Osteoblast (primary cell): ENCODE measurements at regions not wholly inside any gene's neighbourhood (a gene's known extent, or its start where the extent isn't known, plus 50 kb on each side); places are given as distances from the start of the nearest gene placed in this dataset.

ENCODE experiments used
- DNase-seq: peaks from one replicate; pipeline ENCODE4 v3.0.0; 2011; ENCODE audit warnings: low spot score, mixed read lengths; ENCODE audit not compliant: insufficient read length; ENCODE audit errors: missing footprints
- H2AFZ ChIP-seq: 2 replicates; pipeline ENCODE4 v1.6.0; 2011; ENCODE audit warnings: mild to moderate bottlenecking, low read length
- H3K27ac ChIP-seq: 2 replicates; pipeline ENCODE4 v1.5.1; 2011; ENCODE audit warnings: mild to moderate bottlenecking, low read depth, low read length, moderate library complexity
- H3K27me3 ChIP-seq: 2 replicates; pipeline ENCODE4 v1.6.0; 2012; ENCODE audit warnings: mild to moderate bottlenecking, control low read depth, inconsistent platforms, low read length, moderate library complexity; ENCODE audit not compliant: insufficient read depth
- H3K36me3 ChIP-seq: 2 replicates; pipeline ENCODE4 v1.5.1; 2011; ENCODE audit warnings: mild to moderate bottlenecking, low read length, control low read depth, moderate library complexity; ENCODE audit not compliant: insufficient read depth
- H3K4me1 ChIP-seq: 2 replicates; pipeline ENCODE4 v1.5.1; 2011; ENCODE audit warnings: mild to moderate bottlenecking, low read length, control low read depth, moderate library complexity; ENCODE audit not compliant: insufficient read depth
- H3K4me2 ChIP-seq: 2 replicates; pipeline ENCODE4 v1.6.0; 2011; ENCODE audit warnings: mild to moderate bottlenecking, low read length; ENCODE audit not compliant: insufficient read depth
- H3K4me3 ChIP-seq: fragments of 200-600 bp; sonication (generic); 3 replicates; pipeline ENCODE4 v1.5.1; 2012; ENCODE audit warnings: mild to moderate bottlenecking, low read length, inconsistent platforms; ENCODE audit not compliant: insufficient read depth
- H3K79me2 ChIP-seq: 2 replicates; pipeline ENCODE4 v1.6.0; 2012; ENCODE audit warnings: mild to moderate bottlenecking, low read length, control low read depth, inconsistent platforms; ENCODE audit not compliant: insufficient read depth
- H3K9me3 ChIP-seq: 2 replicates; pipeline ENCODE4 v1.5.1; 2011; ENCODE audit warnings: low read depth, low read length, control low read depth
- H4K20me1 ChIP-seq: 2 replicates; pipeline ENCODE4 v1.6.0; 2012; ENCODE audit warnings: mild to moderate bottlenecking, low read length, control low read depth; ENCODE audit not compliant: insufficient read depth
- TF ChIP-seq, protein P1 (sequence below): IDR thresholded peaks from 2 replicates; pipeline ENCODE4 v1.5.1; 2011; ENCODE audit warnings: mild to moderate bottlenecking, low read depth, low read length, moderate library complexity; ENCODE audit errors: extremely low read depth

GRCh38 chr11:24286238-24286637, 210.6 kb upstream of the LUZP2 start:
- H2AFZ ChIP-seq: no peak overlapping the region
- H4K20me1 ChIP-seq: no peaks in the 10 kb centered on the region
- no peaks in the 10 kb centered on the region for H3K36me3 ChIP-seq
- no peak for DNase-seq
- H3K27me3 ChIP-seq: no peaks in the 10 kb centered on the region
- H3K9me3 ChIP-seq: no peaks in the 10 kb centered on the region
- H3K4me1 ChIP-seq: no peaks in the 10 kb centered on the region
- H3K4me2 ChIP-seq: no peak overlapping the region
- H3K4me3 ChIP-seq: no peak overlapping the region
- no peaks in the 10 kb centered on the region for H3K79me2 ChIP-seq
- H3K27ac ChIP-seq: no peak overlapping the region
- TF ChIP-seq, protein P1, sequence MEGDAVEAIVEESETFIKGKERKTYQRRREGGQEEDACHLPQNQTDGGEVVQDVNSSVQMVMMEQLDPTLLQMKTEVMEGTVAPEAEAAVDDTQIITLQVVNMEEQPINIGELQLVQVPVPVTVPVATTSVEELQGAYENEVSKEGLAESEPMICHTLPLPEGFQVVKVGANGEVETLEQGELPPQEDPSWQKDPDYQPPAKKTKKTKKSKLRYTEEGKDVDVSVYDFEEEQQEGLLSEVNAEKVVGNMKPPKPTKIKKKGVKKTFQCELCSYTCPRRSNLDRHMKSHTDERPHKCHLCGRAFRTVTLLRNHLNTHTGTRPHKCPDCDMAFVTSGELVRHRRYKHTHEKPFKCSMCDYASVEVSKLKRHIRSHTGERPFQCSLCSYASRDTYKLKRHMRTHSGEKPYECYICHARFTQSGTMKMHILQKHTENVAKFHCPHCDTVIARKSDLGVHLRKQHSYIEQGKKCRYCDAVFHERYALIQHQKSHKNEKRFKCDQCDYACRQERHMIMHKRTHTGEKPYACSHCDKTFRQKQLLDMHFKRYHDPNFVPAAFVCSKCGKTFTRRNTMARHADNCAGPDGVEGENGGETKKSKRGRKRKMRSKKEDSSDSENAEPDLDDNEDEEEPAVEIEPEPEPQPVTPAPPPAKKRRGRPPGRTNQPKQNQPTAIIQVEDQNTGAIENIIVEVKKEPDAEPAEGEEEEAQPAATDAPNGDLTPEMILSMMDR: no peak

DNA sequence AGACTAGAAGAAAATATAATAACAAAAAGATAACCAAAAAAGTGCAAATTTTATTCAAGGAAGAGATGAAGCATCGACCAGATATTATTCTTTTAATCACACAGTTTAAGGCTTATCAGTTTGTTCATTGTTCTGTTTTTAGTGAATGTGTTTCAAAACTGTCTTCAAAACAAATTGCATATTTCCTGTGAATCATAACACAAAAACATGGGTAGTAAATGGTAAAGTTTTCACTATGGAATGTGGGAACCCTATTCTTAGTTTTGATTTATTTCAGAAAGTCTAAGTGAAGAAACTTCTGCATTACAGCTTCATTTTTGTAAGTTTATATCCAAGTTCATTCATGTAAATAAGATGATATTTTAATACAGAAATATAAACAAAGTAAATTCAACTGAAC, 207.6 kb upstream of the LUZP2 start:
- TF ChIP-seq, protein P1: no peak
- Histone ChIP-seq H3K4me2 (no peak overlapping the region), H3K4me1 (no peaks in the 10 kb centered on the region), H4K20me1 (no peaks in the 10 kb centered on the region), H3K79me2 (no peaks in the 10 kb centered on the region), H2AFZ (no peak overlapping the region), H3K9me3 (no peaks in the 10 kb centered on the region), H3K4me3 (no peak overlapping the region), H3K36me3 (no peaks in the 10 kb centered on the region), H3K27ac (no peak overlapping the region), H3K27me3 (no peaks in the 10 kb centered on the region)
- DNase-seq: no peak

- H3K4me1 ChIP-seq: no peaks in the 10 kb centered on the region
- no peaks in the 10 kb centered on the region for H3K27me3 ChIP-seq
- TF ChIP-seq, protein P1: no peak
- no peak overlapping the region for H2AFZ ChIP-seq
- H3K4me3 ChIP-seq: no peak overlapping the region
- no peaks in the 10 kb centered on the region for H3K9me3 ChIP-seq
- H3K79me2 ChIP-seq: no peaks in the 10 kb centered on the region
- no peak overlapping the region for H3K4me2 ChIP-seq
- no peak for DNase-seq
- no peaks in the 10 kb centered on the region for H3K36me3 ChIP-seq
- no peak overlapping the region for H3K27ac ChIP-seq
- no peaks in the 10 kb centered on the region for H4K20me1 ChIP-seq
These were observed 202.9 kb upstream of the LUZP2 start for GRCh38 chr11:24293964-24294363.

DNA sequence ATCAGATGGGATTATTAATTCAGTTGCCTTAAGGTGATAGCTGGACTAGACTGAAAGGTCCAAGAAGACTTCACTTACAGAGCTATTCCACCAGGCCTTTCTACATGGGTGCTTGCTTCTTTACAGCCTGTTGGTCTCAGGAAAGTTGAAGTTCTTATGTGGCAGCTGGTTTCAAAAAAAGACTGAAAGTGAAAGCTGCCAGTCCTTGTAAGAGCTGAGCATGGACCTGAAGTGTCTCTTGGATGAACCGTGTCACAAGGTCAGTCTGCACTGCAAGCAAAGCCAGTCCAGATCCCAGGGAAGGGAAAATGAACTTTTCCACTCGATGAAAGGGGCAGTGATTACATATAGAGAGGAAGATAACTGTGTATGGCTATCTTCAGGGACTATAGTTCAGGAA, 201.5 kb upstream of the LUZP2 start:
- no peaks in the 10 kb centered on the region for H3K36me3 ChIP-seq
- no peaks in the 10 kb centered on the region for H3K9me3 ChIP-seq
- H4K20me1 ChIP-seq: no peaks in the 10 kb centered on the region
- no peaks in the 10 kb centered on the region for H3K79me2 ChIP-seq
- H3K27me3 ChIP-seq: no peaks in the 10 kb centered on the region
- no peak for DNase-seq
- H3K4me1 ChIP-seq: no peaks in the 10 kb centered on the region
- H3K4me3 ChIP-seq: no peak overlapping the region
- TF ChIP-seq, protein P1: no peak
- no peak overlapping the region for H2AFZ ChIP-seq
- H3K27ac ChIP-seq: no peak overlapping the region
- H3K4me2 ChIP-seq: no peak overlapping the region
